H1 (cell line): ENCODE measurements at regions not wholly inside any gene's neighbourhood (a gene's known extent, or its start where the extent isn't known, plus 50 kb on each side); places are given as distances from the start of the nearest gene placed in this dataset.

Source experiments
- CTCF ChIA-PET: fragments of 300-600 bp; sonication (Branson Sonifier 250); formaldehyde crosslinking; loops from one replicate; lab custom pipeline; 2021; ENCODE audit not compliant: partially characterized antibody; lab: Charles Lee
- POLR2A ChIA-PET: fragments of 300-600 bp; sonication (Branson Sonifier 250); formaldehyde crosslinking; loops from one replicate; lab custom pipeline; 2021; ENCODE audit warnings: inconsistent platforms; ENCODE audit not compliant: partially characterized antibody; lab: Charles Lee
- DNase-seq, 2 experiments: peaks; one replicate each; pipeline versions ENCODE4 v3.0.0 to v3.0.0-alpha.2; 2010 to 2022; ENCODE audit warnings: low spot score in 2 of 2, low read depth in 1 of 2, mixed read lengths in 1 of 2
- FAIRE-seq: peaks from 2 replicates; lab custom pipeline; 2011; peaks lifted over from hg19 to GRCh38; lab: Jason Lieb, UNC
- H2AFZ ChIP-seq: 2 replicates; pipeline ENCODE4 v1.8.1; 2012; ENCODE audit warnings: low read length, inconsistent platforms
- H2AK5ac ChIP-seq: 2 replicates; pipeline ENCODE4 v1.6.1; 2013; ENCODE audit warnings: low read depth, low read length
- H2BK120ac ChIP-seq: replicated peaks from 2 replicates; pipeline ENCODE3; 2013; ENCODE audit warnings: low read depth, low read length, inconsistent platforms
- H2BK12ac ChIP-seq: 2 replicates; pipeline ENCODE4 v1.6.1; 2013; ENCODE audit warnings: low read depth, low read length
- H2BK15ac ChIP-seq: 2 replicates; pipeline ENCODE4 v1.6.1; 2013; ENCODE audit warnings: low read length
- H2BK20ac ChIP-seq: 2 replicates; pipeline ENCODE4 v1.6.1; 2013; ENCODE audit warnings: low read length
- H2BK5ac ChIP-seq: 2 replicates; pipeline ENCODE4 v1.6.1; 2013; ENCODE audit warnings: low read depth, low read length
- H3K14ac ChIP-seq: 2 replicates; pipeline ENCODE4 v1.6.1; 2013; ENCODE audit warnings: inconsistent platforms; ENCODE audit not compliant: insufficient read length
- H3K18ac ChIP-seq: 2 replicates; pipeline ENCODE4 v1.6.1; 2013; ENCODE audit warnings: low read length; ENCODE audit errors: extremely low read depth
- H3K23ac ChIP-seq: 2 replicates; pipeline ENCODE4 v1.6.1; 2013; ENCODE audit warnings: inconsistent platforms; ENCODE audit not compliant: insufficient read length
- H3K23me2 ChIP-seq: 2 replicates; pipeline ENCODE4 v1.6.1; 2013; ENCODE audit warnings: low read depth, low read length
- H3K27ac ChIP-seq: 2 replicates; pipeline ENCODE4 v1.6.1; 2011; ENCODE audit warnings: low read depth, low read length, inconsistent platforms
- H3K27me3 ChIP-seq, 4 experiments: replicated peaks in 1 of 4; 1 replicate in 1 of 4; 2 replicates in 3 of 4; pipeline versions ENCODE4 v1.6.1 to v1.8.1; 2011 to 2013; ENCODE audit warnings: low read length in 3 of 4, mild to moderate bottlenecking in 3 of 4, inconsistent platforms in 2 of 4, mixed read lengths in 2 of 4, moderate library complexity in 1 of 4; ENCODE audit not compliant: control insufficient read depth in 3 of 4, insufficient read depth in 3 of 4; ENCODE audit errors: extremely low read depth in 1 of 4
- H3K36me3 ChIP-seq, 4 experiments: 2 replicates each; pipeline versions ENCODE4 v1.6.1 to v1.8.1; 2011 to 2013; ENCODE audit warnings: mild to moderate bottlenecking in 4 of 4, low read length in 3 of 4, moderate library complexity in 2 of 4, control low read depth in 1 of 4, inconsistent platforms in 1 of 4; ENCODE audit not compliant: insufficient read depth in 4 of 4, control insufficient read depth in 2 of 4
- H3K4ac ChIP-seq: replicated peaks from 2 replicates; pipeline ENCODE3; 2013; ENCODE audit warnings: low read length, low read depth, mixed read lengths, inconsistent platforms; ENCODE audit not compliant: insufficient read length
- H3K4me1 ChIP-seq, 4 experiments: replicated peaks in 1 of 4; 1 replicate in 1 of 4; 2 replicates in 3 of 4; pipeline versions ENCODE4 v1.6.1 to v1.8.1; 2011 to 2013; ENCODE audit warnings: low read length in 3 of 4, inconsistent platforms in 2 of 4, mixed read lengths in 1 of 4; ENCODE audit not compliant: insufficient read depth in 4 of 4, control insufficient read depth in 3 of 4
- H3K4me2 ChIP-seq, 2 experiments: 2 replicates each; pipeline versions ENCODE4 v1.6.1 to v1.8.1; 2011 to 2013; ENCODE audit warnings: low read depth in 2 of 2, low read length in 2 of 2, control low read depth in 1 of 2, inconsistent platforms in 1 of 2, mild to moderate bottlenecking in 1 of 2; ENCODE audit not compliant: insufficient read depth in 1 of 2
- H3K4me3 ChIP-seq, 4 experiments: fragments of 200-600, 300-600 bp in 1 of 4; sonication (generic), shearing (Covaris generic), sonication (Bioruptor Twin) in 1 of 4; 2 replicates each; pipeline versions ENCODE4 v1.5.1 to v1.8.1; 2011 to 2016; ENCODE audit warnings: low read length in 4 of 4, low read depth in 3 of 4, control low read depth in 2 of 4, inconsistent platforms in 2 of 4, mild to moderate bottlenecking in 2 of 4, mixed read lengths in 1 of 4, moderate library complexity in 1 of 4; ENCODE audit not compliant: insufficient read depth in 2 of 4; ENCODE audit errors: extremely low read depth in 1 of 4
- H3K56ac ChIP-seq: replicated peaks from 2 replicates; pipeline ENCODE3; 2013; ENCODE audit warnings: low read depth, mild to moderate bottlenecking, mixed read lengths, low read length, inconsistent platforms; ENCODE audit not compliant: insufficient read length
- H3K79me1 ChIP-seq: 2 replicates; pipeline ENCODE4 v1.6.1; 2013; ENCODE audit warnings: low read depth, low read length, control low read depth
- H3K79me2 ChIP-seq, 2 experiments: 2 replicates each; pipeline versions ENCODE4 v1.6.1 to v1.8.1; 2012 to 2013; ENCODE audit warnings: low read length in 2 of 2, mild to moderate bottlenecking in 2 of 2, inconsistent platforms in 1 of 2; ENCODE audit not compliant: insufficient read depth in 2 of 2, control insufficient read depth in 1 of 2
- H3K9ac ChIP-seq, 4 experiments: replicated peaks in 1 of 4; 1 replicate in 1 of 4; 2 replicates in 3 of 4; pipeline versions ENCODE4 v1.6.1 to v1.8.1; 2011 to 2013; ENCODE audit warnings: low read depth in 3 of 4, low read length in 3 of 4, control low read depth in 2 of 4, mild to moderate bottlenecking in 2 of 4, moderate library complexity in 2 of 4, inconsistent platforms in 1 of 4; ENCODE audit errors: extremely low read depth in 1 of 4
- H3K9me3 ChIP-seq, 2 experiments: 2 replicates each; pipeline versions ENCODE4 v1.6.1 to v1.8.1; 2012 to 2013; ENCODE audit warnings: mild to moderate bottlenecking in 2 of 2, moderate library complexity in 2 of 2, control low read depth in 1 of 2, inconsistent platforms in 1 of 2, low read depth in 1 of 2, low read length in 1 of 2, mixed read lengths in 1 of 2; ENCODE audit not compliant: insufficient read depth in 2 of 2
- H4K20me1 ChIP-seq, 2 experiments: replicated peaks in 1 of 2; 2 replicates each; pipeline versions ENCODE3 to v1.8.1; 2011 to 2013; ENCODE audit warnings: inconsistent platforms in 2 of 2, low read length in 2 of 2, mild to moderate bottlenecking in 1 of 2; ENCODE audit not compliant: insufficient read depth in 2 of 2, control insufficient read depth in 1 of 2
- H4K5ac ChIP-seq: 2 replicates; pipeline ENCODE4 v1.6.1; 2013; ENCODE audit warnings: low read length, low read depth, mixed read lengths, inconsistent platforms; ENCODE audit not compliant: insufficient read length
- H4K8ac ChIP-seq: 2 replicates; pipeline ENCODE4 v1.8.0; 2013; ENCODE audit warnings: mild to moderate bottlenecking, moderate library complexity, low read length, inconsistent platforms; ENCODE audit not compliant: insufficient read depth; ENCODE audit errors: extremely low read depth
- H4K91ac ChIP-seq: replicated peaks from 2 replicates; pipeline ENCODE3; 2013; ENCODE audit warnings: low read length, mixed read lengths, inconsistent platforms; ENCODE audit not compliant: insufficient read length
- WGBS, 2 experiments: shearing (Covaris generic) in 1 of 2; methylation state at CpG; one replicate each; pipeline versions ENCODE4 v1.1.6 to v1.1.7; 2013 to 2015; ENCODE audit warnings: low lambda C conversion rate in 2 of 2, mixed read lengths in 2 of 2, inconsistent platforms in 1 of 2, low coverage in 1 of 2, missing lambda C conversion rate in 1 of 2; ENCODE audit not compliant: insufficient replicate concordance in 2 of 2, insufficient coverage in 1 of 2, insufficient read length in 1 of 2; ENCODE audit errors: extremely low coverage in 1 of 2, missing lambda C conversion rate in 1 of 2; 5-methylcytosine and 5-hydroxymethylcytosine counted together

DNA sequence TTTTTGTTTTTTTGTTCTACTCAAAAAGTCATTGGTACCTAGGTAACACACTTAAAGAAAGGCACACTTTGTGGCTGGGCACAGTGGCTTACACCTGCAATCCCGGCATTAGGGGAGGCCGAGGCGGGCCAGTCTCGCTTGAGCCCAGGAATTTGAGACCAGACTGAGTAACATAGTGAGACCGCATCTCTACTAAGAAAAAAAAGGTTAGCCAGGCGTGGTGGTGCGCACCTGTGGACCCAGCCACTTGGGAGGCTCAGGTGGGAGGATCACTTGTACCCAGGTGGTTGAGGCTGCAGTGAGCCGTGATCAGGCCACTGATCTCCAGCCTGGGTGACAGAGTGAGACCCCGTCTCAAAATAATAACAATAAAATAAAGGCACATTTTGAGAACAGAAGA lies 67.4 kb upstream of the BHLHE23 start:
- ChIA-PET CTCF (interaction anchor here (0.6 to 1.9 kb wide), 2 partner anchors 8 to 66 kb away, joined by 3 to 6 read pairs; no protein-coding TSS in a partner anchor), POLR2A (interaction anchor here (1.2 kb wide), 1 partner anchor 8 kb away, joined by 3 read pairs; no protein-coding TSS in a partner anchor)
- Histone ChIP-seq H3K23ac (no peak overlapping the region), H3K4me2 (no peak overlapping the region), H3K27ac (no peak overlapping the region), H3K79me2 (no peaks in the 10 kb centered on the region), H2BK15ac (no peak overlapping the region), H4K20me1 (no peaks in the 10 kb centered on the region), H3K27me3 (peaks cover 9 to 26% (median 19%) of the 10 kb centered on the region in 4 experiments), H3K4me3 (no peak overlapping the region), H2BK20ac (no peak overlapping the region), H4K8ac (no peak overlapping the region), H4K5ac (no peak overlapping the region), H3K9ac (no peak overlapping the region), H2BK5ac (no peak overlapping the region), H4K91ac (no peak overlapping the region), H2BK12ac (no peak overlapping the region), H2BK120ac (no peak overlapping the region), H3K18ac (no peak overlapping the region), H3K14ac (no peak overlapping the region), H3K36me3 (no peaks in the 10 kb centered on the region), H3K4me1 (peaks cover 0 to 3% (median 0%) of the 10 kb centered on the region in 4 experiments; a peak in 2 of 7 replicates), H3K9me3 (no peaks in the 10 kb centered on the region; a peak in 1 of 4 replicates), H3K23me2 (peaks cover 3% of the 10 kb centered on the region; the same call in 1 of the 2 replicates), H3K79me1 (no peaks in the 10 kb centered on the region), H3K56ac (no peak overlapping the region), H3K4ac (no peak overlapping the region), H2AK5ac (no peak overlapping the region), H2AFZ (no peak overlapping the region)
- WGBS, 2 experiments: 90% methylated on average over 9 of the region's 9 CpGs; no CpG with 5 or more reads in 1 of the 2 experiments
- FAIRE-seq (no peak), DNase-seq (no peak)
